WTC11 (cell line): ENCODE measurements at regions not wholly inside any gene's neighbourhood (a gene's known extent, or its start where the extent isn't known, plus 50 kb on each side); places are given as distances from the start of the nearest gene placed in this dataset.

Experiments used
- ATAC-seq: fragments of 200-7000 bp; cut with Tn5 transposase; 2 replicates; pipeline ENCODE4 v1.10.0; 2021; ENCODE audit warnings: mild to moderate bottlenecking, moderate library complexity
- CTCF ChIA-PET: fragments of 300-600 bp; sonication (Branson Sonifier 250); formaldehyde crosslinking; loops from one replicate; lab custom pipeline; 2021; ENCODE audit warnings: antibody characterized with exemption; lab: Charles Lee
- POLR2A ChIA-PET: fragments of 350-600 bp; sonication (Branson Sonifier 250); formaldehyde crosslinking; loops from one replicate; lab custom pipeline; 2021; ENCODE audit warnings: antibody characterized with exemption; lab: Charles Lee
- DNase-seq: peaks from one replicate; pipeline ENCODE4 v3.0.0; 2021; ENCODE audit warnings: low spot score
- H3K27ac Mint-ChIP-seq: 2 replicates; pipeline ENCODE4 v1.8.0; 2021; ENCODE audit warnings: mixed read lengths
- H3K27me3 Mint-ChIP-seq: 2 replicates; pipeline ENCODE4 v1.8.0; 2021; ENCODE audit warnings: low read depth, mild to moderate bottlenecking, moderate library complexity, mixed read lengths
- H3K36me3 Mint-ChIP-seq: 2 replicates; pipeline ENCODE4 v1.8.0; 2021; ENCODE audit warnings: mixed read lengths
- H3K4me1 Mint-ChIP-seq: 2 replicates; pipeline ENCODE4 v1.8.0; 2022; ENCODE audit warnings: mixed read lengths
- H3K4me3 Mint-ChIP-seq: 2 replicates; pipeline ENCODE4 v1.8.0; 2021; ENCODE audit warnings: mild to moderate bottlenecking, moderate library complexity, mixed read lengths
- H3K9me3 Mint-ChIP-seq: 2 replicates; pipeline ENCODE4 v1.8.0; 2021; ENCODE audit warnings: mixed read lengths
- ARID4B ChIP-seq: sonication (generic); formaldehyde crosslinking; IDR thresholded peaks from 2 replicates; pipeline ENCODE4 v1.8.0; 2023; ENCODE audit warnings: missing genetic modification reagents, mild to moderate bottlenecking, borderline replicate concordance
- ATF6 ChIP-seq: sonication (generic); formaldehyde crosslinking; IDR thresholded peaks from 2 replicates; pipeline ENCODE4 v1.8.1; 2023; ENCODE audit warnings: mild to moderate bottlenecking, missing genetic modification reagents
- CDX4 ChIP-seq: fragments of 250-450 bp; sonication (Bioruptor Pico); IDR thresholded peaks from 2 replicates; pipeline ENCODE4 v1.9.0; 2021; ENCODE audit warnings: moderate library complexity, mild to moderate bottlenecking, inconsistent platforms, borderline replicate concordance
- HMGA2 ChIP-seq: fragments of 250-450 bp; sonication (Bioruptor Pico); IDR thresholded peaks from 2 replicates; pipeline ENCODE4 v1.4.0; 2021; ENCODE audit warnings: mild to moderate bottlenecking, moderate library complexity
- JUN ChIP-seq: sonication (generic); formaldehyde crosslinking; IDR thresholded peaks from 2 replicates; pipeline ENCODE4 v1.8.0; 2023; ENCODE audit warnings: mild to moderate bottlenecking, missing genetic modification reagents
- MXD4 ChIP-seq: fragments of 250-450 bp; sonication (Bioruptor Pico); IDR thresholded peaks from 2 replicates; pipeline ENCODE4 v1.8.0; 2021; ENCODE audit warnings: mild to moderate bottlenecking, moderate library complexity, borderline replicate concordance
- PRDM15 ChIP-seq: sonication (generic); formaldehyde crosslinking; IDR thresholded peaks from 2 replicates; pipeline ENCODE4 v1.8.0; 2022; ENCODE audit warnings: missing genetic modification reagents
- TEAD4 ChIP-seq: sonication (generic); formaldehyde crosslinking; IDR thresholded peaks from 2 replicates; pipeline ENCODE4 v1.8.0; 2022; ENCODE audit warnings: mild to moderate bottlenecking, missing genetic modification reagents
- ZNF121 ChIP-seq: sonication (generic); formaldehyde crosslinking; IDR thresholded peaks from 2 replicates; pipeline ENCODE4 v1.8.0; 2023; ENCODE audit warnings: missing genetic modification reagents
- ZNF263 ChIP-seq: sonication (generic); formaldehyde crosslinking; IDR thresholded peaks from 2 replicates; pipeline ENCODE4 v1.8.1; 2022; ENCODE audit warnings: low read depth, mild to moderate bottlenecking, moderate library complexity, missing genetic modification reagents
- ZNF281 ChIP-seq: sonication (generic); formaldehyde crosslinking; IDR thresholded peaks from 2 replicates; pipeline ENCODE4 v1.8.0; 2023; ENCODE audit warnings: mild to moderate bottlenecking, missing genetic modification reagents
- ZSCAN18 ChIP-seq: fragments of 250-450 bp; sonication (Bioruptor Pico); IDR thresholded peaks from 2 replicates; pipeline ENCODE4 v2.1.2; 2022; ENCODE audit warnings: mild to moderate bottlenecking, moderate library complexity

GRCh38 chr12:28640519-28640918 lies 450.3 kb downstream of the CCDC91 start:
- no peak for TF ChIP-seq ZNF281 (CRISPR knock-in tag)
- ATAC-seq = no peak
- no peak for DNase-seq
- ChIA-PET POLR2A (no interaction called here), CTCF (no interaction called here)
- Mint-ChIP-seq H3K9me3 (peaks cover 6% of the 10 kb centered on the region), H3K4me1 (no peaks in the 10 kb centered on the region), H3K4me3 (no peak overlapping the region), H3K27me3 (no peaks in the 10 kb centered on the region), H3K36me3 (no peaks in the 10 kb centered on the region), H3K27ac (no peak overlapping the region)

- Mint-ChIP-seq H3K27me3 (no peaks in the 10 kb centered on the region), H3K36me3 (no peaks in the 10 kb centered on the region), H3K4me1 (peaks cover 10% of the 10 kb centered on the region), H3K4me3 (no peak overlapping the region), H3K27ac (no peak overlapping the region; the same call in 1 of the 2 replicates), H3K9me3 (peaks cover 6% of the 10 kb centered on the region)
- TF ChIP-seq HMGA2 (CRISPR knock-in tag) = no peak
- TF ChIP-seq PRDM15 = no peak
- no peak for TF ChIP-seq ZNF263 (CRISPR knock-in tag)
- POLR2A ChIA-PET = no interaction called here
- DNase-seq = no peak
- CTCF ChIA-PET = no interaction called here
- ATAC-seq = no peak; the same call in 1 of the 2 replicates
These were observed 455.2 kb downstream of the CCDC91 start for GRCh38 chr12:28645436-28645835.

GRCh38 chr12:28645891-28646290 lies 455.6 kb downstream of the CCDC91 start:
- Mint-ChIP-seq H3K27ac (no peak overlapping the region; the same call in 1 of the 2 replicates), H3K9me3 (peaks cover 6% of the 10 kb centered on the region), H3K36me3 (no peaks in the 10 kb centered on the region), H3K4me1 (peaks cover 10% of the 10 kb centered on the region), H3K27me3 (no peaks in the 10 kb centered on the region), H3K4me3 (no peak overlapping the region)
- peak; percentile 52 for ATAC-seq
- ChIA-PET POLR2A (no interaction called here), CTCF (no interaction called here)
- peak; percentile 12 for DNase-seq
- no peak for TF ChIP-seq MXD4 (CRISPR knock-in tag)
- no peak for TF ChIP-seq CDX4 (CRISPR knock-in tag)
- no peak for TF ChIP-seq ARID4B (CRISPR knock-in tag)
- TF ChIP-seq ZSCAN18 (CRISPR knock-in tag) = no peak
- TF ChIP-seq ZNF121 = no peak
- TF ChIP-seq TEAD4 (CRISPR knock-in tag) = no peak
- no peak for TF ChIP-seq JUN (CRISPR knock-in tag)
- TF ChIP-seq ATF6 (CRISPR knock-in tag) = no peak
- TF ChIP-seq PRDM15 = no peak
